GM19467 (cell line): ENCODE measurements at regions not wholly inside any gene's neighbourhood (a gene's known extent, or its start where the extent isn't known, plus 50 kb on each side); places are given as distances from the start of the nearest gene placed in this dataset.

Experiments
- ATAC-seq: cut with Tn5 transposase; IDR thresholded peaks from one replicate; pipeline ENCODE4 v1.9.1; 2021; ENCODE audit warnings: mild to moderate bottlenecking, moderate library complexity; ENCODE audit not compliant: unreplicated experiment

DNA sequence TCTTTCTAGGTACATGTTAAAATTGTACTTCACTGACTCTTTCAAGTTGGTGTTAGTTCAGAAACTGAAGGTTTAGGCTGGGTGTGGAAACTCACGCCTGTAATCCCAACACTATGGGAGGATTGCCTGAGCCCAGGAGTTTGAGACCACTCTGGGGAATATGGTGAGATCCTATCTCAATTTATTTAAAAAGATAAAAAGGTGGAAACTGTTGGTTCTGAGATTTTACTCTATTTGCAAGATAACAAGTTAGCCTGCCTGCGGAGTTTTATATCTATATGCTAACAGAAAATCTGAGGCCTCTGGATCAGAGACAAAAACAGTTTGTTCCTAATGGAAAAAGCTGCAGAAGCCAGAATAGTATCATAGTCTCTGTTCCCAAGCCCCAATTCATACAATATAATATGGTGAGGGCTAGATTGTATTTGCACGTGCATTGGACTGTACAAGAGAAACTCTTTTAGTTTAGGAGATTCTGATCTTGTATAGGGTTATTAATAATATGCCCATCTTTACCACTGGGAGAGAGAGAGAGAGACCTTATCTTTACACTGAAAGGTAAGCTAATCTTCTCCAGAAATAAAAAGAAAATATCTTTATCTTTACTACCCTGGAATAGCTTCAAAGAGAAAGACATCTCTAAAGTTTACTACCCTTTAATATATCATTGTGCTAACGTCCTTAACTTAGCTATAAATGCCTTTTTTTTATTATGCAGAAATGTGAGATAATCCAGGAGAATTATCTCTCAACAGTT lies 1267.6 kb downstream of the OTOL1 start:
- no peak for ATAC-seq

DNA sequence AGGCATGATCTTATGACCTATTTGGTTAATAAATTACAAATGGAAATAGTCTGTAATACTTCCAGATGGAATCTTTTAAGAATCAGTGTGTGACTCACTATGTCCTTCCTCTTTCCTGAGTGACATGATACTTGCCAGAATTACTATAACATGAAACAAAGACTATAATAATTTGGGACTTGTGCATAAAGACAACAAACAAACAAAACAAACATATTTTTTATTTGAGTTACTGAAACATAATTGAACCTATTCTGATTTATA lies 1268.1 kb downstream of the OTOL1 start:
- no peak for ATAC-seq

DNA sequence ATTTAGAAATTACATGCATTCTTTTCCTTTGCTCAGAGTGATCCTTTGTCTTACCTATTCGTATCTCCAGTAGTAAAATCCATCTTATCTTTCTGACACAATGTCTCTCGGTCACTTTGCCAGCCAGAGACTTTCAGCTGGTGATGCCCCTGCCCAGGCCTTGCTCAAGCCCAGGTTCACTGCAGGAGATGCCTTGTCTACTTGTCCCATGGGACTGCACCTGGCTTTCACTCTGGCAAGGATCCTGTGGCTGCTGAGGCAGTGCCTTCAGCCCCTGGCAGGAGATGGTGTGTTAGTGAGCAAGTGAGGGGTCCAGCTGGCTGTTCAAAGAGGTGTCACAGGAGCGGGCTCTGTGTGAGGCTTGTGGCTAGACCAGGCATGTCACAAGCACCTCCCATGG lies 1268.9 kb downstream of the OTOL1 start:
- ATAC-seq = no peak

DNA sequence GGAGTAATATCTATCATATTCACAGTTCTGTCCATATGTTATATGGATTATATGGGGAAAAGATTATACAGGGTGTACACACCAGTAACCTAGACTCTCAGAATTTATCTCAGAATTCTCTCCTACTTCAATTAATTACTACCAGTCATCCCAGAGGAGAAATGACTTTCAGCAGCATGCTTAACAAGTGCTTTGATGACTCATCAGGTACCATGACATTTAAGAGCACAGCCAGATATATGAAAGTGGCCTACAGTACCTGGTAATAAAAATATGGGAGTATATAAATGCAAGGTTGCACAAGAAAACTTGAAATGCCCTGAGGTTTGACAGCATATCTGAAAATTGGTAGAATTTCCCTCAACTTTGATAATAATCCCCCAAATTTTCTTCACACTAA lies 1273.0 kb downstream of the OTOL1 start:
- no peak for ATAC-seq

DNA sequence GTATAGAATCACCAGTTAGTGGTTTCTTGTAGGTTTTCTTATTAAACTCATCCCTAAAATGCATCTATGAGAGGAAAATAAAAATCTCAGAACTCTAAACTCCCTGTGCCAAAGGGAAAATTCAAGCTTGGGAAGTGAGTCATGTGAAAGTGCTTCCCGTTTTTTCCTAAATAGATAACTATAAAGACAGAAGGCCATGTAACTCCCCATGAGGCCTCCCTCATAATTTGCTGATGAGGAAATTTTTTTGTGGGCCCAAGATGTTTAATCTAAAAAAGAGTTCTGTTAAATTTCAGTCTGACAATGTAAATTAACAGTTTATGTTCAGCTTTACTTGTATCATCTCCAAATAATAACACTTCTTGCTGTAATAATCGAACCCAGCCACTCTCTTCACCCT lies 1273.9 kb downstream of the OTOL1 start:
- ATAC-seq = no peak

DNA sequence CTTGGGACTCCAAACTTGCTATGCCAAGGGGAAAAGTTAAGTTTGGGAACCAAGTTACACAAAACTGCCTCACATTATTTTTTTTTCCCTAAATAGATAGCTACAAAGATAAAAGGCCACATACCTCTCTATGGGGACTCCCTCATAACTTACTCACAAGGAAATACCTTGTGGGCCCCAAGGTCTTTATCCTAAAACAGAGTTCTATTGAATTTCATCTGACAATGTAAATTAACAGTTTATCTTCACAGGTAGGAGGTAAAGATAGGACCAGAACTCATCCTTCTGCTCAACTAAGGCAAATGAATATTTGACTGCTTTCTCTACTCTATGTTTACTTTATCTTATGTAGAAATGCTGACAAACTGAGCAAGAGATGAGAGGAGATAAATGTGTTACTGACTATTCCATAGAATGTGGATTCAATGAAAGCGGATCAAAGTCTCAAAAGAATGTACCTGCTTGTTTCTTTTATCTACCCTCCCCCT lies 1278.0 kb downstream of the OTOL1 start:
- no peak for ATAC-seq

DNA sequence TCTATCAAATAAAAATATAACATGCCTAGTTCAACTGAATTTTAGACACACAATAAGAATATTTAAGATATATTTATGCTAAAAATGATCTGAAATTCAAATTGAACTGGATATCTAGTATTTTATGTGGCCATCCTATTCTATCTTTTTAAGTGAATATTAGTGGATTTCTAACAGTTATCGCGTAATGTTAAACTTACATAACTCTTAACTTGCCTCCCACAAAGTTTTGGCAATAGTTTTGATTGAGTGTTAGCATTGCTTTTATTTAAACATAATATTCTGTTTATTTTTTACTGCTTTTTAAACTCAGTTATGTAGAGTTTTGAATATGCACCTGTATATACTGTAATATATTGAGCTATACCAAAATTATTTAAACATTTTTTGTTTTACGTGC lies 1279.5 kb downstream of the OTOL1 start:
- no peak for ATAC-seq

DNA sequence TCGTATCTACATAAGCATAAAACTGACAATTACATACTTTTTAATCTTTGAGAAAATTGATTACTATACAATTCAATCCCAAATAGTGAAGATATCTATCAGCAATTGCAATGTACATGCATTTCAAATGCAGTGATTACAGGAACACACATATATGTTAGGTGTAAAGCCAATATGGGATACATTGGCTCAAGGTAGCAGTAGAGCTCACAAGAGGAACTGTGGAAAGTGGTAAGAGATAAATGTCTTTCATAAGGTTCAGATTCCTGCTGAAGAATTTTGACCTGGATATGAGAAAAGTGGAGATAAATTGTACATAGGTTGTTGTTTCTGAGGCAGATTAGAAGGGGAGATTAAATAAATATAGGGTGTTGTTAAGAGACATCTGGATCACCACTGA lies 1280.5 kb downstream of the OTOL1 start:
- no peak for ATAC-seq

DNA sequence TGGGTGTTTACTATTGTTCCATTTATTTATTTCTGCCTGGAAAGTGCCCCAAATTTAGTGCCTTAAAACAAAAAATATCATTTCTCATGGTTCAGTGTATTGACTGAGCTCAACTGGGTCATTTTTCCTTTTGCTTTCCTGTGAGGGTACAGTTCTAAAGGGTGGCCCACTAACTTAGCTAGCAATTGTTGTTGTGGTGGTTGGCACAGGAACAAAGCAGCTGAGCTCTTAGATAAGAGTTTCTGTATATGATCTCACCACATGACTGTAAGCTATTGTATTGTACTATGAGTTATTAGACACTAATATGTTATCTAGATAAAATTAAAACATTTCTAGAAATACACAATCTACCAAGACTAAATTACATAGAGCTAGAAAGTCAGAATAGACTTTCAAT lies 1283.7 kb downstream of the OTOL1 start:
- no peak for ATAC-seq

DNA sequence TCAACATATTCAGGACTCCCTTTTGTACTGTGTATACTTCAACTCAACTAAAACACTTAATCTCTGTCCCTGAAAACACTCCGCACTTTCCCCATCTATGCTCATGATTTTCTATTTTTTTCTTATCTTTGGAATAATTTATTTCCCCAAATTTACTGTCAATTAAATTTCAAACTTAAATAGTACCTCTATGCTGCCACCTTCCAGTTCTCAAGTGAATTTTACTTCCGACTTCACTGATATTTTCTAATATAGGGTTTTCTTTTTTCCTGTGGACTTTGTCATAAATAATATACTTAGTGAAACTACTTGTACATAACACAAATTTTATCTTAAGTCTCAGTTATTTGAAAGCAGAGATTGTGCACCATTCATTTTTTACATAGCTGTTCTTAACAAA lies 1303.3 kb downstream of the OTOL1 start:
- no peak for ATAC-seq

DNA sequence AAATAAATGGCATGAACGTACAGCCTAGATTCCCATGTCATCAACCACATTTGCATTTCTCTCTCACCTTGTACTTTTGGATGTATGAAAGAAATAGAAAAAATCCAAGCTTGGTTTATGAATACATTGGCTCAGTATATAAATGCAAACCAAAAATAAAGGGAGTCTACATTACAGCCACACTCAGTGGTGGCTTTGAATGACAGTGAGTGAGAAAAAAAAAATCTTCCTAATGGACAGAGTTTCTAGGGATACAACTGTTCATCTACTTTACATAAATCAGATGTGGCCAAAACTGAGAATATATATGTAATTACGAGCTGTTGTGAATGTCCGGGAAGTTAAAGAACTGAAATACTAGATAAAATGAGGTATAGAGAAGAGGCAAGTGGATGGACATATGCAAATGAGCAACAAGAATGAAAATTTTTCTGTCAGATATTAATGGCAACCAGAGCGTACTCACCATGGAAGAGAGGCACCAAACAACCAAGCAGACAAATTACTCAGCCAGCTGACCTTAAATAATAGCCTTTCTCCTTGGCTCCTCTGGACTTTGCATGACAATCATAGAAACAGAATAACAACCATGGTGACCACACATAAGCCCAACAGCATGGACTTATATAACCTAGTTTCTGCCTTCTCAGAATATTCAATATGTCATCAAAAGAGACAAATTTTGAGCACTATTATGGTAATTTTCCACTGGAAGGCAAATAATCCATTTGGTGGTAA lies 1305.8 kb downstream of the OTOL1 start:
- no peak for ATAC-seq

DNA sequence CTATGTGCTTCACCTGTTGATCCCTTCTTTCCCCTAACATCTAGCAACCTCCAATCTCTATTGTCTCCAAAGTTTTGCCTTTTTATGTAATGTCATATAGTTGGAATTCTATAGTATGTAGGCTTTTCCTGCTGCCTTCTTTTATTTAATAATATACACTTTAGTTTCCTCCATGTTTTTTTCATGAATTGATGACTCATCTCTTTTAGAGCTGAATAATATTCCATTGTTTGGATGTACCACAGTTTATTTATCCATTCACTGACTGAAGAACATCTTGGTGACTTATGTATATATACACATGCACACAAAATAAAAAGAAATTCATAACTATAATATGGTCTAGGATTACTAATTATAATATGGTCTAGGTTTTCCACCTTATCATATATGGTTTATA lies 1314.2 kb downstream of the OTOL1 start:
- ATAC-seq = no peak

DNA sequence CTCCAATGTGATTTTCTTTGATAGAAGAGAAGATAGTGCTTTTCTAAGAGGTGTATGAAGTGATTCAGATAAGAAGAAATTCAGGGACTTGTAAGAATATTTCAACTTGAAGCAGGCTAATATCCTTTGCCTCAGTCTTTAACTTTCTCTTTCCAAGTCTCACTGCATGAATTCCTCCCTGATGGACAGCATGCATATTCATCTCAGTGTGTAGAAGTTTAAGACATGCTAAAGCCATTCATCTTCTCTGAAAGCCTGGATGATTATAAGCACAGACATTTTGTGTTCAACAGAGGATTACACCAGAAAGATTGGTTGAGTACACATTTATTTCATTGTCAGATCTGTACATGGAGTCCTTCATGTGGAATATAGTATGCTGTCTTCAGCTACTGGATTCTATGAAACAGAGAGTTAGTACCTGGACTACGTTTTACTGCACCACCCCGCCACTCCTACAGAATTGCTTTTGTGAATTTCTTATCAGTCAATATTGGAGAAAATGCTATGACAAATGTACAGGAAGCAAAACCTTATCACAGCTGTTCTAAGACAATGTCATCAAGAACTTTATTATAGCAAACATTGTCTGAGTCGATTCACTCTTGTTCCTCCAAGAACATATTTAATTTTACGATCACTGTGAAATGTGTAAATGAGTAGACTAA lies 1346.1 kb downstream of the OTOL1 start:
- ATAC-seq = no peak

DNA sequence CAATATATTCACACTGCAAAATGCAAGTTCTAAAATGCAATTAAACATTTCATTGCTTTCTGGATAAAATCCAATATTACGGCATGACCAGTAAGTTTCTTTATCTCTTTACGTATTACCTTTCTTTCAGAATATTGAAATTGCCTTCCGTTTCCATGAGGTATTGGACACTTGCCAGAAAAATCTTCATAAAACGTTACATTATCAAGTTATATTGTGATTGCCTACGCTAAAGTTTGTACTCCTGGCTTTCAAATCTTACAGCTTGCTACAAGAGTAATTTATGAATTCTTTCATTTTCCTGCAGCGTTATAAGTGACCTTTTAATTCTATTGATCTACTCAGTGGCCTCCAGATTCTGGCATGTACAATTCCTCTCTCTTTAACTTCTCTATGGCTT lies 1349.3 kb downstream of the OTOL1 start:
- ATAC-seq = no peak

DNA sequence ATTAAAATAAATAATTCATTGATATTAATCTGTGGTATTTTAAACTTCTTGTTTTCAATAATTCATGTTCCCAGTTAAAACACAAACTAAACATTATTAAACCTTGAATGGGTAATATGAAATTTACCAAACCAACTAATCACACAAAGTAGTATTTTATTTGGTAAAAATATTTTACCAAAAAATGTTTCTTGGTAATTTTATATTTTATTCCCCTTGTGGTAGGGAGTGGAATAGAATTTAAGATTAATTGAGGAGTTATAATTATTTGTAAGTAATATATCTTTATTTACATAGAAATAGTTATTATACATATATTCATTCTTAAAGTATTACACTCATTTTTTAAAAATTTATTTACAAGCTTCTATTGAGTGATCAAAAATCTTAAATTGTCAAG lies 1350.9 kb downstream of the OTOL1 start:
- no peak for ATAC-seq

DNA sequence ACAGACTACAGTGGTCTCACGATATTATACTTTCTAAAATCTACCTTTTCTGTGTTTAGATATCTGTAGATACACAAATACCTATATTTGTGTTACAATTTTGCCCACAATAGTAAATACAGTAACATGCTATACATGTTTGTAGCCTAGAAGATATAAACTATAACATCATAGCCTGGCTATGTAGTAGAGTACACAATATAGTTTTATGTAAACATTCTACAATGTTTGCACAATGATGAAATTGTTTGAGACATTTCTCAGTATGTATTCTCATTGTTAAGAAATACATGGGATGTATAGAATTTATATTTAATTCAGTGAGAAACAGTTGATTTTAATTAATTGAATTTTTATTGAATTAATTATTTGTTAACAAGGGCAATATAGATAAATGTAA lies 1367.0 kb downstream of the OTOL1 start:
- ATAC-seq = no peak

DNA sequence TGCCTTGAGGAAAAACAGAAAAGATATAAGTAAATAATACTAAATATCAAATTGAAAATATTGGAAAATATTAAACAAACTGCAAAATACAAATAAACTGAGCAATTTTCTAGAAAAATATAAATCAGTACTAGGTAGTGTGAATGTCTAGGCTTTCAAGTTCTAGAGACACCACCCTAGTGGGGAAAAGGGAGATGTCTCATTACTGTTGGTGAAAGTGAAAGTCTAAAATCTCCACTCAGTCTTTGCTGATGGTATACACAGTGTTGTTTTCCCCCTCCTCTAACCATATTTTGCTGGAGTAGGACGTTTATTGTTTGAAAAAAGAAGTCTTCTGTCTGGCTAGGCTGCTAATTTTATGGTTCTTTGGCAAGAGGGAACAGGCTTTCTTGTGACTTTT lies 1368.9 kb downstream of the OTOL1 start:
- no peak for ATAC-seq

DNA sequence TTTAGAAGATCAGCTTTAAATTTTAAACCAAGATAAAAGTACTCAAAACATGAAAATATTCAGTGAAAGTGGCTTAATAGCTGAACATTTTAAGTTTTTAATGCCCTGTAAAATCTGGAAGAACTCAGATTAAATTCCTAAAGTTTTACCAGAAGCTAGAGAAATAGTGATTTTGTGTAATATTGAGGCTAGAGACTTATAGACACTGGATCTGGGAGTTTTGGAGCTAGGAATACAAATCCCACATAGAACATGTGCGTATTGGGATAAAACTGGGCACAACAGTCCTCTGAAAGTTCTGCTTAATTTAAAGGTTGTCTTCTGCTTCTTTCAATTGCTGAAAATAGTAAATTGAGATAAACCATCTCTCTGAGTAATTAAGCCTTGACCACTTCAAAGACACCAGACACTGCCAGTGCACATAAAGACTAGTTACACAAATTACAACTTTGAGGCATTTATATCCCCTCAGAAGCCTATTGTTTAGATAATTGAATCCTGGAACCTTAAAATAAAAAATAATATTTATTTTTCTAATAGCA lies 1382.5 kb downstream of the OTOL1 start:
- no peak for ATAC-seq

DNA sequence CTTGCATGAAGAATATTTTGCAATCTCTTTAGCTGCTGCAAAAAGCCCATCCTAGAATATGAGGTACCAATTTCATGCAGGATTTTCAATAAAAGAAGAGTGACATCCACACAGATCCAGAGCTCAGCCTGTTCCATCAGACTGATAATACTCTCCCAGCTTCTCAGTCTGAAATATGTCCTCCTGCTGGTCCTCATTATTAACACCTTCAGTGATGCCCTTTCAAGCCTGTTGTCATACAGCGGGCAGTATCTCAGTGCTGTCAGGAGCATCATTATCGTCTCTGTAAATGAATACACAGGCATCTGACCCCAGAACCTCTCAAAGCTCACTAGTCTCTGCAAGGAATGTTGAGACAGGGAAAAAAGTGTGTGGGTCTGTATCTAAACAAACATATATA lies 1387.8 kb downstream of the OTOL1 start:
- ATAC-seq = no peak

DNA sequence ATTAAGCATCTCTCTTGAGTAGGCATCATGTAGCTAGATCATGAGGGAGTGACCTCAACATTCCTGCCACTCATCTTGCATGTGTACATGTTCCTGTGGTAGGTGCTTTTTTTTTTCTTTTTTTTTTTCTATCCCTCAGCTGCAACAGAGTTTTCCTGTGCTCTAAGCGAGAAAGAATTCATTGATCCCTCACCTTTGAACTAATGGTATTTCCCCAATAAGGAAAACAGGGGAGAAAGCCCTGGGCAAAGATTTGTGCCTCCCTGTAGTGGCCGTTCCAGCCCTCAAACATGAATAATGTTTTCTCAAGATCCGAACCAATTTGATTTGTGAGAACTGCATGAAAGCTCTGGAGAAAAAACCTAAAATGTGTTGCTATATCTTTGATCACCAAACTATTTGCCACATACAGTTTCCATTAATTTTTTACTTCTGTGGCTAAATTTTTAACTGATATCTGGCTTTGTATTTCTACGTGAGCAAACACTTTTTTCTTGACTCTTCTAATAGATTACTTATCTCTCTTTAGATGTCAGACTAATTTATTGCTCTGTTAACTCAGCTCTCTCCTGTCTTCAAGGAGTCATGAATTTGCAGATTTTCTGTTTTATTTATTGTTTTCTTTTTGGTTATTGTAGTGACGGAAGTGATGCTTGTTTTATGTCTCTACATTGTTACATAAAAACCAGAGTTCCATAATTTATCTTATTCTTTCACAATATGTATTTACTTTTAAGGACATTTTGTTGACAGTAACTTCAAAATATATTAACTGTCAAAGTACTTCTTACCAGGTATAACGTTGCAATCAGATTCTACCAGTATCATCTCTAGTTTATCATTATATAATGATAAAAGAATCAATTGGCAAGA lies 1396.5 kb downstream of the OTOL1 start:
- ATAC-seq = no peak

DNA sequence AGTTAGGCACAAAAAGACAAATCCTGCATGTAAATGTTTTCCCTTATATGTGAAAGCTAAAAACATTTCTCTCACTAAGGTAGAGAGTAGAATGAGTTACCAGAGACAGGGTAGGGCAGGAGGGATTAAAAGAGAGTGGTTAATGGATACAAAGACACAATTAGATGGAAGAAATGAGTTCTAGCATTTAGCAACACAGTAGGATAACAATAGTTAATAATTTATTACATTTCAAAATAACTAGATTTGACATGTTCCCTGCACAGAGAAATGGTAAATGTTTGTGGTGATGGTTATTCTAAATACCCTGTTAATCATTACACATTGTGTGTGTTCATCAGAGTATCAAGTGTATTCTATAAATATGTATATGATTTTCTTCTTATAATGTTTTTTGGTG lies 1400.7 kb downstream of the OTOL1 start:
- ATAC-seq = no peak
